Testis (tissue), 2 donors: ENCODE measurements at regions not wholly inside any gene's neighbourhood (a gene's known extent, or its start where the extent isn't known, plus 50 kb on each side); places are given as distances from the start of the nearest gene placed in this dataset.

Source experiments
- POLR2A ChIP-seq: fragments of 450-650 bp; IDR thresholded peaks from one replicate; pipeline ENCODE4 v1.6.1; 2017; ENCODE audit warnings: antibody characterized with exemption, mild to moderate bottlenecking, moderate library complexity
- TF ChIP-seq, protein P1 (sequence below), 3 experiments: fragments of 450-650 bp in 2 of 3; fragments of 200-600 bp in 1 of 3; sonication (generic) in 1 of 3; IDR thresholded peaks; one replicate each; pipeline ENCODE4 v1.5.1; 2016 to 2019; ENCODE audit warnings: antibody characterized with exemption in 3 of 3, mild to moderate bottlenecking in 2 of 3, moderate library complexity in 1 of 3

DNA sequence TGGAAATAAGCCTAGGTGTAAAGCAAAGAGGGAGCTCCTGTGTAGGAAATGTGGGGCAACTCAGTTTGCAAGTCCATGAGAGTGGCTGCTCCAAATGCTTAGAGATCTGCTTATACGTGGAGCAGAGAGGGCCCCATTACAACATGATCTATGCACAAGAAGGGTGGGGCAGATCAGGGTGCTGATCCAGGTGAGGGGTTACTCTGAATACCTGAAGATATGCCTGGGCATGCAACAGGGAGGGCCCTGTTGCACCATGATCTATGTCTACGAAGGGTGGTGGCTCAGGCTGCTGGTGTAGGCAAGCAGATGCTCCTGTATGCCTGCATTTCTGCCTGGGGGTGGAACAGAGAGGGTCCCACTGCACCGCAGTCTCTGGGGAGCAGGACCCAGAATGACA, 1121.2 kb downstream of the RAPGEF2 start:
- TF ChIP-seq POLR2A, result no peak
- TF ChIP-seq, protein P1, sequence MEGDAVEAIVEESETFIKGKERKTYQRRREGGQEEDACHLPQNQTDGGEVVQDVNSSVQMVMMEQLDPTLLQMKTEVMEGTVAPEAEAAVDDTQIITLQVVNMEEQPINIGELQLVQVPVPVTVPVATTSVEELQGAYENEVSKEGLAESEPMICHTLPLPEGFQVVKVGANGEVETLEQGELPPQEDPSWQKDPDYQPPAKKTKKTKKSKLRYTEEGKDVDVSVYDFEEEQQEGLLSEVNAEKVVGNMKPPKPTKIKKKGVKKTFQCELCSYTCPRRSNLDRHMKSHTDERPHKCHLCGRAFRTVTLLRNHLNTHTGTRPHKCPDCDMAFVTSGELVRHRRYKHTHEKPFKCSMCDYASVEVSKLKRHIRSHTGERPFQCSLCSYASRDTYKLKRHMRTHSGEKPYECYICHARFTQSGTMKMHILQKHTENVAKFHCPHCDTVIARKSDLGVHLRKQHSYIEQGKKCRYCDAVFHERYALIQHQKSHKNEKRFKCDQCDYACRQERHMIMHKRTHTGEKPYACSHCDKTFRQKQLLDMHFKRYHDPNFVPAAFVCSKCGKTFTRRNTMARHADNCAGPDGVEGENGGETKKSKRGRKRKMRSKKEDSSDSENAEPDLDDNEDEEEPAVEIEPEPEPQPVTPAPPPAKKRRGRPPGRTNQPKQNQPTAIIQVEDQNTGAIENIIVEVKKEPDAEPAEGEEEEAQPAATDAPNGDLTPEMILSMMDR (IDR thresholded peaks at IDR 0.05), result no peak
